ENCODE measurements at regions not wholly inside any gene's neighbourhood (a gene's known extent, or its start where the extent isn't known, plus 50 kb on each side); places are given as distances from the start of the nearest gene placed in this dataset.

GRCh38 chr2:62372824-62373223 lies 133.2 kb downstream of the TMEM17 start:
- TF ChIP-seq POLR2A (IDR thresholded peaks at IDR 0.05): no peak
- no peak for TF ChIP-seq EP300 (IDR thresholded peaks at IDR 0.05)
- TF ChIP-seq CTCF (IDR thresholded peaks at IDR 0.05): no peak

Measured in tibial nerve (tissue), 4 donors.